H9 (cell line): ENCODE measurements at regions not wholly inside any gene's neighbourhood (a gene's known extent, or its start where the extent isn't known, plus 50 kb on each side); places are given as distances from the start of the nearest gene placed in this dataset.
"Not testable (repeated sequence)": the region's sequence is repeated elsewhere in the genome, so short reads cannot be mapped to it uniquely, and the experiment has no call there.

Source experiments
- DNase-seq: peaks from one replicate; pipeline ENCODE4 v3.0.0-alpha.2; 2017
- H2AFZ ChIP-seq: one replicate; pipeline ENCODE4 v1.6.1; 2013; ENCODE audit warnings: mild to moderate bottlenecking, low read length, control low read depth, moderate library complexity
- H2AK5ac ChIP-seq: 2 replicates; pipeline ENCODE4 v1.6.1; 2013; ENCODE audit warnings: low read length, control low read depth, mixed read lengths; ENCODE audit not compliant: insufficient read length
- H2BK120ac ChIP-seq: one replicate; pipeline ENCODE4 v1.6.1; 2013; ENCODE audit warnings: low read depth, mild to moderate bottlenecking, low read length, control low read depth, inconsistent platforms; ENCODE audit not compliant: poor library complexity, severe bottlenecking
- H2BK12ac ChIP-seq: 2 replicates; pipeline ENCODE4 v1.6.1; 2013; ENCODE audit warnings: low read length, control low read depth, mixed read lengths, low read depth; ENCODE audit not compliant: insufficient read length
- H2BK15ac ChIP-seq: 2 replicates; pipeline ENCODE4 v1.6.1; 2013; ENCODE audit warnings: low read depth, low read length, control low read depth
- H2BK20ac ChIP-seq: one replicate; pipeline ENCODE4 v1.6.1; 2013; ENCODE audit warnings: low read depth, mild to moderate bottlenecking, low read length, control low read depth, inconsistent platforms; ENCODE audit not compliant: poor library complexity, severe bottlenecking
- H2BK5ac ChIP-seq: 2 replicates; pipeline ENCODE4 v1.6.1; 2013; ENCODE audit warnings: low read length, control low read depth, mixed read lengths; ENCODE audit not compliant: insufficient read length
- H3K14ac ChIP-seq: 2 replicates; pipeline ENCODE4 v1.6.1; 2013; ENCODE audit warnings: low read length, control low read depth; ENCODE audit not compliant: insufficient read depth
- H3K18ac ChIP-seq: 2 replicates; pipeline ENCODE4 v1.6.1; 2013; ENCODE audit warnings: low read depth, mild to moderate bottlenecking, mixed read lengths, low read length, control low read depth; ENCODE audit not compliant: insufficient read length
- H3K23ac ChIP-seq: 2 replicates; pipeline ENCODE4 v1.6.1; 2013; ENCODE audit warnings: low read length, control low read depth, mixed read lengths, low read depth; ENCODE audit not compliant: insufficient read length
- H3K23me2 ChIP-seq: 2 replicates; pipeline ENCODE4 v1.6.1; 2013; ENCODE audit warnings: low read depth, mild to moderate bottlenecking, mixed read lengths, low read length, control low read depth; ENCODE audit not compliant: insufficient read length, poor library complexity, severe bottlenecking
- H3K27ac ChIP-seq: 2 replicates; pipeline ENCODE4 v1.5.1; 2013; ENCODE audit warnings: low read length, control low read depth, mixed read lengths, low read depth; ENCODE audit not compliant: insufficient read length
- H3K27me3 ChIP-seq: 2 replicates; pipeline ENCODE4 v1.6.1; 2013; ENCODE audit warnings: low read length, control low read depth, inconsistent platforms; ENCODE audit not compliant: insufficient read depth
- H3K4ac ChIP-seq: 2 replicates; pipeline ENCODE4 v1.6.1; 2013; ENCODE audit warnings: low read depth, mild to moderate bottlenecking, control low read depth, inconsistent platforms, low read length, moderate library complexity
- H3K4me1 ChIP-seq: 2 replicates; pipeline ENCODE4 v1.6.1; 2013; ENCODE audit warnings: low read length, control low read depth, inconsistent platforms; ENCODE audit not compliant: insufficient read depth
- H3K4me2 ChIP-seq: 2 replicates; pipeline ENCODE4 v1.6.1; 2013; ENCODE audit warnings: low read length, control low read depth, mixed read lengths; ENCODE audit not compliant: insufficient read length, insufficient read depth
- H3K56ac ChIP-seq: 2 replicates; pipeline ENCODE4 v1.6.1; 2013; ENCODE audit warnings: low read depth, mild to moderate bottlenecking, mixed read lengths, low read length, control low read depth; ENCODE audit not compliant: insufficient read length
- H3K79me1 ChIP-seq: 2 replicates; pipeline ENCODE4 v1.6.1; 2013; ENCODE audit warnings: low read depth, mild to moderate bottlenecking, moderate library complexity, low read length, control low read depth, inconsistent platforms; ENCODE audit not compliant: insufficient read depth, poor library complexity, severe bottlenecking
- H3K79me2 ChIP-seq: 2 replicates; pipeline ENCODE4 v1.6.1; 2013; ENCODE audit warnings: low read length, control low read depth, inconsistent platforms; ENCODE audit not compliant: insufficient read depth
- H3K9ac ChIP-seq: 2 replicates; pipeline ENCODE4 v1.6.1; 2013; ENCODE audit warnings: low read length, control low read depth, mixed read lengths; ENCODE audit not compliant: insufficient read length; ENCODE audit errors: extremely low read depth
- H3K9me3 ChIP-seq: one replicate; pipeline ENCODE4 v1.6.1; 2013; ENCODE audit warnings: low read depth, low read length, inconsistent platforms; ENCODE audit not compliant: control insufficient read depth
- H3T11ph ChIP-seq: one replicate; pipeline ENCODE4 v1.6.1; 2013; ENCODE audit warnings: mild to moderate bottlenecking, low read length, control low read depth, inconsistent platforms
- H4K20me1 ChIP-seq: one replicate; pipeline ENCODE4 v1.6.1; 2013; ENCODE audit not compliant: control insufficient read depth, insufficient read length, insufficient read depth
- H4K5ac ChIP-seq: 2 replicates; pipeline ENCODE4 v1.6.1; 2013; ENCODE audit warnings: low read depth, mild to moderate bottlenecking, mixed read lengths, low read length, control low read depth; ENCODE audit not compliant: insufficient read length
- H4K8ac ChIP-seq: replicated peaks from 2 replicates; pipeline ENCODE4 v1.6.1; 2013; ENCODE audit warnings: low read length, control low read depth, mixed read lengths, low read depth; ENCODE audit not compliant: insufficient read length
- H4K91ac ChIP-seq: 2 replicates; pipeline ENCODE4 v1.6.1; 2013; ENCODE audit warnings: low read depth, mild to moderate bottlenecking, moderate library complexity, mixed read lengths, low read length, control low read depth; ENCODE audit not compliant: insufficient read length
- H3K27ac Mint-ChIP-seq, 3 experiments: 2 replicates in 2 of 3; 3 replicates in 1 of 3; pipeline ENCODE4 v1.8.0; 2020 to 2021; ENCODE audit warnings: mixed read lengths in 3 of 3, mild to moderate bottlenecking in 1 of 3, moderate library complexity in 1 of 3
- H3K27me3 Mint-ChIP-seq: 2 replicates; pipeline ENCODE4 v1.8.0; 2021; ENCODE audit warnings: low read depth, mild to moderate bottlenecking, moderate library complexity, mixed read lengths
- H3K36me3 Mint-ChIP-seq, 3 experiments: 2 replicates in 2 of 3; 3 replicates in 1 of 3; pipeline ENCODE4 v1.8.0; 2020 to 2021; ENCODE audit warnings: low read depth in 3 of 3, mixed read lengths in 3 of 3; ENCODE audit not compliant: insufficient read depth in 1 of 3
- H3K4me1 Mint-ChIP-seq, 2 experiments: 2 replicates each; pipeline ENCODE4 v1.8.0; 2020; ENCODE audit warnings: mixed read lengths in 2 of 2
- H3K4me3 Mint-ChIP-seq, 2 experiments: 2 replicates in 1 of 2; 3 replicates in 1 of 2; pipeline ENCODE4 v1.8.0; 2020 to 2021; ENCODE audit warnings: mild to moderate bottlenecking in 2 of 2, mixed read lengths in 2 of 2, moderate library complexity in 1 of 2
- H3K9me3 Mint-ChIP-seq, 2 experiments: 2 replicates in 1 of 2; 3 replicates in 1 of 2; pipeline ENCODE4 v1.8.0; 2020; ENCODE audit warnings: mild to moderate bottlenecking in 2 of 2, mixed read lengths in 2 of 2, moderate library complexity in 1 of 2
- WGBS: extraction: QIAGEN DNeasy Blood & Tissue Kit; methylation state at CpG from one replicate; pipeline ENCODE4 v1.1.7; 2013; ENCODE audit warnings: missing lambda C conversion rate, low lambda C conversion rate, mixed read lengths; ENCODE audit not compliant: insufficient read length; ENCODE audit errors: extremely low coverage; 5-methylcytosine and 5-hydroxymethylcytosine counted together

GRCh38 chr21:9579275-9579674 lies 942.1 kb upstream of the TPTE start:
- not testable (repeated sequence) for H3K9ac ChIP-seq, H4K8ac ChIP-seq, H2BK20ac ChIP-seq, H3K4me2 ChIP-seq, H3K27me3 Mint-ChIP-seq, H2BK5ac ChIP-seq, H3K56ac ChIP-seq, H3K27me3 ChIP-seq, H3K23ac ChIP-seq, H3K18ac ChIP-seq, H2AFZ ChIP-seq, H3K79me1 ChIP-seq, H4K20me1 ChIP-seq, H2BK120ac ChIP-seq, H3K4me3 Mint-ChIP-seq, H3K4me1 Mint-ChIP-seq, DNase-seq, H3K23me2 ChIP-seq, H3K9me3 ChIP-seq, H4K5ac ChIP-seq, H3K4me1 ChIP-seq, H2AK5ac ChIP-seq, H2BK12ac ChIP-seq, H3K14ac ChIP-seq, H3K27ac Mint-ChIP-seq, H3K79me2 ChIP-seq, H3K36me3 Mint-ChIP-seq, H3K4ac ChIP-seq, H3T11ph ChIP-seq, H4K91ac ChIP-seq, H3K27ac ChIP-seq, H2BK15ac ChIP-seq
- peaks cover 8 to 13% of the 10 kb centered on the region in 2 experiments; a peak in 4 of 5 replicates for H3K9me3 Mint-ChIP-seq
- WGBS: no CpG with 5 or more reads among the region's 17 CpGs

- H3K79me2 ChIP-seq, H3K4me3 Mint-ChIP-seq, H2AK5ac ChIP-seq, H3K4me1 Mint-ChIP-seq, H3K4ac ChIP-seq, H4K20me1 ChIP-seq, H3K4me1 ChIP-seq, H3K14ac ChIP-seq, H3K27ac ChIP-seq, H2AFZ ChIP-seq, DNase-seq, H2BK5ac ChIP-seq, H4K8ac ChIP-seq, H2BK15ac ChIP-seq, H3K56ac ChIP-seq, H3K27ac Mint-ChIP-seq, H4K91ac ChIP-seq, H3K23me2 ChIP-seq, H2BK20ac ChIP-seq, H2BK120ac ChIP-seq, H3K18ac ChIP-seq, H3K9ac ChIP-seq, H3K27me3 Mint-ChIP-seq, H3K9me3 ChIP-seq, H3K79me1 ChIP-seq, H3K36me3 Mint-ChIP-seq, H3K4me2 ChIP-seq, H3K27me3 ChIP-seq, H3T11ph ChIP-seq, H4K5ac ChIP-seq, H2BK12ac ChIP-seq, H3K23ac ChIP-seq: not testable (repeated sequence)
- no CpG with 5 or more reads among the region's 3 CpGs for WGBS
- H3K9me3 Mint-ChIP-seq: peaks cover 10 to 19% of the 10 kb centered on the region in 2 experiments
These were observed 933.4 kb upstream of the TPTE start for GRCh38 chr21:9587941-9588340.
